Activated CD4-positive, alpha-beta T cell treated with anti-CD3 and anti-CD28 coated beads, Interleukin-2, amount 50 U/mL, for 24 hours (primary cell): ENCODE measurements at regions not wholly inside any gene's neighbourhood (a gene's known extent, or its start where the extent isn't known, plus 50 kb on each side); places are given as distances from the start of the nearest gene placed in this dataset.

Experiments
- DNase-seq, 2 donors: peaks; one replicate each; pipeline ENCODE4 v3.0.0-alpha.2; 2020; ENCODE audit warnings: low read depth in 1 of 2, low spot score in 1 of 2

DNA sequence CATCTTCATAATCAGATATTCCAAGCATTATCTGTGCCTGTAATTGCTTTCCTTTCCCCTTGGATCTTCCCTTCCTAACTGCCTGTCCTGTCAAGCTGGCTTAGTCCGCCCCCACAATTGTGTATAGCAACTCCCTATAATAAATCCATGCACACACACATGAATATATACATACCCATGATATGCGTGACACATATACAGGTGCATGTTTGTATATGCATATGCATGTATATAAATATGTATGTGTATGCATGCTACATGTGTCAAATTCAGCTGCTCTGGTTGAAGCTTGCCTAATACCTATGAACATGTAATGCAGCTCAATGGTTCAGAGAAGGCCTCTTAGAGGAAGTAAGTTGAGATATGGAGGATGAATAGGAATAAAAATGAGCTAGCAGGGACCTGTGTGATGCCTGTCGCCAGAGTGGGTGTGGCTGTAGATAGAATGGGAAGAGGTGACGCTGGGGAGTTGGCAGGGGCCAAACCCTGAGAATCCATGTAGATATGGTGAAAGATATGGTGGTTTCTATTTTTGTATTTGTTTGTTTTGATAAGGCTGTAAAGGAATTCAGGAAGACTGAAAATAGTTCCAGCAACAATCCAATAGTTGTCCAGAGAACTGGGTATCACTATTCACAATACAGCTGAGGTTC, 595.0 kb upstream of the BOD1L1 start:
- no peak for DNase-seq

- no peak for DNase-seq
These were observed 595.9 kb upstream of the BOD1L1 start for GRCh38 chr4:14223461-14223860.

GRCh38 chr4:14225688-14226207, 598.2 kb upstream of the BOD1L1 start:
- no peak for DNase-seq

DNA sequence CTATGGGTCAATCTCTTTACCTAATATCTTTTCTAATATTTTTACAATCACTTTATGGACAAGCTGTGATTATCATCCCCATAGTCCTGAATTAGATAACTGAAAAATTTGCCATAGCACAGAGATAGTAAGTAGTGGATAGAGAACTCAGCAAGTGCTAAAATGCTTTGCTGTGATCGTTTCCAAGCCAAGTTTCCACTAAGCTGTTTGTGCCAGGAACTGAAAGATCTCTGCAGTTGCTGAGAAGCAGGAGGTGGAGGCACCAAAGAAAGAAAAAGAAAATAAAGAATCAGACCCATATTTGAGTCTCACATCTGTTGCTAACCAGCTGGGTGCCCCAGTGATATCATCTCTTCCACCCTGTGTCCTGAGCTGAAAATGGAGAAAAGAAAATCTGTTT, 605.6 kb upstream of the BOD1L1 start:
- DNase-seq = no peak

GRCh38 chr4:14234307-14234706, 606.8 kb upstream of the BOD1L1 start:
- no peak for DNase-seq

GRCh38 chr4:14236359-14236758, 608.8 kb upstream of the BOD1L1 start:
- no peak for DNase-seq

DNA sequence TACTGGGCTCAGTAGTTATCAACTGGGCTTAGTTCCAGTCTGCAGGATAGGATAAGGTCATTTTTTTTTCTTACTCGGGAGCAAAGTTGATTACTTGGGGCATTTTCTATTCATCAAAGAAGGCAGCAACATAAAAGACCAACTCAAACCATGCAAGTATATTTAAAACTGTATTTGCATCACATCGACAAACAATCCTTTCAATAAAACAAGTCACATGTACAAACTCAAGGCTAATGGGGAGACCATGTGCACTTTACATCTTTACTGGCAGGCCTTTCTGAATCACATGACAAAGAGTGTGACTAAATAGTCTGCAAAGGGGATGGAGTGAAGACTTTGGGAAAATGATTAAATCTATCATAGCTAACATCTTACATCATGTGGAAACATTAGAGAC, 610.4 kb upstream of the BOD1L1 start:
- DNase-seq = no peak

GRCh38 chr4:14241574-14241973, 614.0 kb upstream of the BOD1L1 start:
- DNase-seq = no peak

- no peak for DNase-seq
These were observed 620.2 kb upstream of the BOD1L1 start for GRCh38 chr4:14247767-14248166.

- no peak for DNase-seq
These were observed 621.7 kb upstream of the BOD1L1 start for GRCh38 chr4:14249226-14249625.

- DNase-seq = no peak
These were observed 626.7 kb upstream of the BOD1L1 start for GRCh38 chr4:14254252-14254651.

- no peak for DNase-seq
These were observed 627.4 kb upstream of the BOD1L1 start for GRCh38 chr4:14254926-14255325.

GRCh38 chr4:14257903-14258302, 630.4 kb upstream of the BOD1L1 start:
- no peak for DNase-seq

DNA sequence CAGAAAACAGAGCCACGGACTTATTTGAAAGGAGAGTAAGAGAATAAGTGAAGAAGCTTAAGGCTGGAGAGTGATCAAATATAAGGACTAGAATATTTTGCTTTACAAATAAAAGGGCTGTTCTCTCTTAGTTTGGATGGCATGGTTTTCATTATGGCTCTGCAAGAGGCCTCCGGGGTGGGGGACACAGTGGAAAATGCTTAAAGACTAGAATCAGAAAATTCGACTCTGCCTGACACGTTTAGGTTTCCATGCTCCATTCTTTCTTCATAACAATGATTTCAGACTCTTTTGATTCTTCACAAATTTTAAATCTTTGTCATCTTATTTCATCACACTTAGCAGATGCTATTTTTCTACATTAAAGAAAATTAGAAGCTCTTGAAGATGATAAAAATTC, 632.4 kb upstream of the BOD1L1 start:
- no peak for DNase-seq

GRCh38 chr4:14260591-14260990, 633.1 kb upstream of the BOD1L1 start:
- DNase-seq = no peak

DNA sequence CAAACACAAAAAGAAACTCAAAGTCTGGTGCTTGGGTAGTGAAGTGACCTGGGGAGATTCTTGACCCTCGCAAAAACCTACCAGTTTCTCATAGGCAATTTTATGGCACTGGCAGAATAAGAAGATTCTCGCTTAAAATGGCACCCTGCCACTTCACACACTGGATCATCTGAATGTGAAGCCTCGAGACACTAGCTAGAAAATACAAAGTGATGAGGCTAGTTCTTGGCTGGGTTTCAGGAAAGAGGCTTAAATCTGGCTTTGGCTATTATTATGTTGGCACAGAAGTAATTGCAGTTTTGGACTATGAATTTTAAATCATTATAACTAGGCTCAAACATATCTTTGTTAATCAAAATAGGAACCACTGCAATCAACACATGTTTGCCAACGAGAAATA, 634.7 kb upstream of the BOD1L1 start:
- no peak for DNase-seq

- DNase-seq = no peak
These were observed 636.9 kb upstream of the BOD1L1 start for GRCh38 chr4:14264437-14264836.

DNA sequence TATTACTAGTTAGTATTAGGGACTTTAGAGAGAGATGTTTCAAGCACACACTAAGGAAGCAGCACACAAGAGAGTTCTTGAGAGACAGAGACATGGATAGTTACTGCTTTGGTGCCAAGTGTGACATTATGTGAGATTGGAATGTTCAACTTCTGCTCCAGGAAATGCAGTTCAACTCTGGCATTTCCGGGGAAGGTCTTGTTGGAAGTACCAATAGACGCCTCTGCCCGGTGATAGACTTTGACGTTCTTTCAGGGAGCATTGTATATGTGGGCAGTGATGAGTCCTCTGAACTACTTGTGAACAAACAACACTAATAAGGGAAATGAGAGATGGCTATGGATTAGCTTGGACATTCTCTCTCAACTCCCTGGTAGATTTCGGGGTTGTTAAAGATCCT, 638.1 kb upstream of the BOD1L1 start:
- DNase-seq = no peak

DNA sequence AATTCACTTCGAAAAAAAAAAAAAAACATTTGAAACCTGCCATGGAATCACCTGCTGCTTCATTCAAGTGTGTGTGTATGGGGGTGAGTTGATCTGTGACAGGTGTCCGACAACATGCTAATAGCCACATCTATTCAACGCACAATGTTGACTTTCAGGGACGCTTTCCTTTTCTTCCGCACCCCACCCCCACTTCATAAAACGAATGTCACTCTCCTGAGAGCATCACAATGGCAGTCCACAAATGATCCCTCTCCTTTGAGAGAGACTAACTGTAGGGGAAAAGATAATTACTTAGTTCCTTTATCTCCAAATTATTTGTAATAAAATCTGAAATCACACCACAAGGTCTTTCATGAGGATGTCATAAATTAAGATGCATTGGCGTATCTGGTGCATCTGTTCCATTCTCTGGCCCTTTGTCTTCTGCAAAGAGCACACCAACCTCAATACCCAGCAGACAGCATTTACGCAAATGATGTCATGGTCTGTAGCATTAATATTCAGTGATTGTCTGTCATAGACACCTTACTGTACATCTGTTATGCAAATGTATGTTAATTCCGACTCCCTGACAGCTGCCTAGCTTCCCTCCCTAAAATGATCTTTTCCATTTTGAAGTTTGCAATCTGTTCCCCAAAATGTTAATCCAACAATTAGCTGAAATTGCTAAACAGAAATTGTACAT, 640.0 kb upstream of the BOD1L1 start:
- no peak for DNase-seq

- DNase-seq = no peak
These were observed 642.3 kb upstream of the BOD1L1 start for GRCh38 chr4:14269824-14270223.

GRCh38 chr4:14272206-14272605, 644.7 kb upstream of the BOD1L1 start:
- DNase-seq = no peak

- DNase-seq = no peak
These were observed 650.0 kb upstream of the BOD1L1 start for GRCh38 chr4:14277505-14277904.

DNA sequence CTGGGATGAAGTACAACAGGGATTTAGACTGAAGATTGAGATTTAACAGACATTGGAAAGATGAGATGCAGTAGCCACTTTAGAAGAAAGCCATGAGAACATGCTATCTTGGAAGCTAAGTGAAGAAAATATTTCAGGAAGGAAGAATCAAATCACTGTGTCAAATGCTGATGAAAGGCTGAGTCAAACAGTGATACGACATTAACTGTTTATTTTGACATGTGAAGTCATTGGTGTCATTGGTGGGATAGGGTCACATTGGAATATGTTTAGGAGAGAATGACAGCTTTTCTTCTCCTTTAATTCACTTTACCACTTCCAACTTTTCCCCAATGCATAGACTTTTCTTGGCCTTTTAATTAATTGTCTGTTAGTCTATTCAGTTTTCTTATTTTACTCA, 653.0 kb upstream of the BOD1L1 start:
- DNase-seq = no peak
